ENCODE measurements at regions not wholly inside any gene's neighbourhood (a gene's known extent, or its start where the extent isn't known, plus 50 kb on each side); places are given as distances from the start of the nearest gene placed in this dataset.
"Not testable (repeated sequence)": the region's sequence is repeated elsewhere in the genome, so short reads cannot be mapped to it uniquely, and the experiment has no call there.

GRCh38 chr11:116666673-116667249, 106.0 kb downstream of the BUD13 start:
- not testable (repeated sequence) for H3K36me3 ChIP-seq (ENCODE audit: insufficient read depth); H3K27me3 ChIP-seq (ENCODE audit: insufficient read depth); H3K79me2 ChIP-seq (replicated peaks; ENCODE audit: insufficient read depth); H3K27ac ChIP-seq (ENCODE audit: low read depth); H3K27me3 Mint-ChIP-seq (ENCODE audit: insufficient read depth, low read depth, poor library complexity); H3K9me2 ChIP-seq (ENCODE audit: insufficient read depth); H2AFZ ChIP-seq; H3K4me1 ChIP-seq (ENCODE audit: insufficient read depth); H4K20me1 ChIP-seq (replicated peaks; ENCODE audit: insufficient read depth); H3K36me3 Mint-ChIP-seq (ENCODE audit: low read depth); H3K4me3 Mint-ChIP-seq; H3K4me2 ChIP-seq; DNase-seq (ENCODE audit: low spot score); H3K4me1 Mint-ChIP-seq; H3K9me3 Mint-ChIP-seq; ATAC-seq; H3K4me3 ChIP-seq; H3K27ac Mint-ChIP-seq; H3F3A ChIP-seq (replicated peaks; ENCODE audit: low read depth)

DNA sequence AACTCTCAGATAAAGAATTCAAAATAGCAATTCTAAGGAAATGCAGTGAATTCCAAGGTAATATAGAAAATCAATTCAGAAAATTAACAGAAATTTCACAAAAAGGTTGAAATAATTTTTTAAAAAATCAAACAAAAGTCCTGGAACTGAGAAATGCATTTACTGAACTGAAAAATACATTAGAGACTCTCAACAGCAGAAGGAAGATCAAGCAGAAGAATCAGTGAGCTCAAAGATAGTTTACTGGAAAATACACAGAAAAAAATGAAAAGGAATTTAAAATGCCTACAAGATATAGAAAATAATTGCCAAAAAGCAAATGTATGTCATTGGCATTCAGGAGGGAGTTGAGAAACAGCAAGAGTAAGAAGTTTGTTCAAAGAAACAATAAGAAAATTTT, 107.3 kb downstream of the BUD13 start:
- no peaks in the 10 kb centered on the region for H4K20me1 ChIP-seq (replicated peaks; ENCODE audit: insufficient read depth)
- no peak overlapping the region for H3K4me3 Mint-ChIP-seq
- no peaks in the 10 kb centered on the region for H3K79me2 ChIP-seq (replicated peaks; ENCODE audit: insufficient read depth)
- H3K36me3 Mint-ChIP-seq (ENCODE audit: low read depth), result no peaks in the 10 kb centered on the region; the same call in 2 of the 3 replicates
- no peaks in the 10 kb centered on the region for H3K36me3 ChIP-seq (ENCODE audit: insufficient read depth)
- ATAC-seq, result no peak
- DNase-seq (ENCODE audit: low spot score), result no peak
- H3K27ac Mint-ChIP-seq, result no peak overlapping the region
- H3K27me3 Mint-ChIP-seq (ENCODE audit: insufficient read depth, low read depth, poor library complexity), result peaks cover 3% of the 10 kb centered on the region
- no peak overlapping the region for H3K4me3 ChIP-seq
- TF ChIP-seq JUNB (IDR thresholded peaks at IDR 0.05; ENCODE audit: unreplicated experiment) (no peak), CREB1 (CRISPR knock-in tag; IDR thresholded peaks at IDR 0.05; ENCODE audit: low read depth) (no peak), STAT1 (IDR thresholded peaks at IDR 0.05; ENCODE audit: unreplicated experiment) (no peak), POLR2AphosphoS5 (IDR thresholded peaks at IDR 0.05; ENCODE audit: low read depth) (no peak)
- TF ChIP-seq, protein P1, sequence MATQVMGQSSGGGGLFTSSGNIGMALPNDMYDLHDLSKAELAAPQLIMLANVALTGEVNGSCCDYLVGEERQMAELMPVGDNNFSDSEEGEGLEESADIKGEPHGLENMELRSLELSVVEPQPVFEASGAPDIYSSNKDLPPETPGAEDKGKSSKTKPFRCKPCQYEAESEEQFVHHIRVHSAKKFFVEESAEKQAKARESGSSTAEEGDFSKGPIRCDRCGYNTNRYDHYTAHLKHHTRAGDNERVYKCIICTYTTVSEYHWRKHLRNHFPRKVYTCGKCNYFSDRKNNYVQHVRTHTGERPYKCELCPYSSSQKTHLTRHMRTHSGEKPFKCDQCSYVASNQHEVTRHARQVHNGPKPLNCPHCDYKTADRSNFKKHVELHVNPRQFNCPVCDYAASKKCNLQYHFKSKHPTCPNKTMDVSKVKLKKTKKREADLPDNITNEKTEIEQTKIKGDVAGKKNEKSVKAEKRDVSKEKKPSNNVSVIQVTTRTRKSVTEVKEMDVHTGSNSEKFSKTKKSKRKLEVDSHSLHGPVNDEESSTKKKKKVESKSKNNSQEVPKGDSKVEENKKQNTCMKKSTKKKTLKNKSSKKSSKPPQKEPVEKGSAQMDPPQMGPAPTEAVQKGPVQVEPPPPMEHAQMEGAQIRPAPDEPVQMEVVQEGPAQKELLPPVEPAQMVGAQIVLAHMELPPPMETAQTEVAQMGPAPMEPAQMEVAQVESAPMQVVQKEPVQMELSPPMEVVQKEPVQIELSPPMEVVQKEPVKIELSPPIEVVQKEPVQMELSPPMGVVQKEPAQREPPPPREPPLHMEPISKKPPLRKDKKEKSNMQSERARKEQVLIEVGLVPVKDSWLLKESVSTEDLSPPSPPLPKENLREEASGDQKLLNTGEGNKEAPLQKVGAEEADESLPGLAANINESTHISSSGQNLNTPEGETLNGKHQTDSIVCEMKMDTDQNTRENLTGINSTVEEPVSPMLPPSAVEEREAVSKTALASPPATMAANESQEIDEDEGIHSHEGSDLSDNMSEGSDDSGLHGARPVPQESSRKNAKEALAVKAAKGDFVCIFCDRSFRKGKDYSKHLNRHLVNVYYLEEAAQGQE (IDR thresholded peaks at IDR 0.05; ENCODE audit: unreplicated experiment), result no peak
- no peaks in the 10 kb centered on the region for H3F3A ChIP-seq (replicated peaks; ENCODE audit: low read depth)
- H3K9me3 Mint-ChIP-seq, result no peaks in the 10 kb centered on the region
- H3K9me2 ChIP-seq (ENCODE audit: insufficient read depth), result no peaks in the 10 kb centered on the region
- peaks cover 7% of the 10 kb centered on the region; the same call in 2 of the 3 replicates for H3K4me1 Mint-ChIP-seq
- no peak overlapping the region for H3K4me2 ChIP-seq
- H3K27me3 ChIP-seq (ENCODE audit: insufficient read depth), result no peaks in the 10 kb centered on the region
- no peak overlapping the region for H3K27ac ChIP-seq (ENCODE audit: low read depth)
- no peak overlapping the region for H2AFZ ChIP-seq
- no peaks in the 10 kb centered on the region for H3K4me1 ChIP-seq (ENCODE audit: insufficient read depth)

DNA sequence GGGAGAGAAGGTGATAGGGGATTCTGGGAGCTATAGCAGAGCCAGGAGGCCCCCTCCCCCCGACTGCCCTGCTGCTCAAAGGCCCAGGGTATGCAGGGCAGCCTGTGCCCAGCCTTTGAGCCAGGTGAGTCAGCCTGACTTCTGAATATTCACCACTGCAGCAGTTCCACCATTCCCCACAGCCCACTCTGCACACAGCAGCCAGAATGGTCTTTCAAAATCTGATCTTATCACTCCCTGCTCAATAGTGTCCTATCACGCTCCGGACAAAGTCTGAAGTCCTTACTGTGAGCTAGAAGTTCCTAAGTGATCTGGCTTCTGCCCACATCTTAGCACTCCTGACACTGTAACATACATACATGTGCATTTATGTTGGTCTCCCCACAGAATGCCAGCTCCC, 111.7 kb downstream of the BUD13 start:
- peaks cover 3% of the 10 kb centered on the region for H3K27me3 Mint-ChIP-seq (ENCODE audit: insufficient read depth, low read depth, poor library complexity)
- DNase-seq (ENCODE audit: low spot score), result no peak
- no peak for TF ChIP-seq ZNF114 (CRISPR knock-in tag; IDR thresholded peaks at IDR 0.05)
- TF ChIP-seq, protein P2, sequence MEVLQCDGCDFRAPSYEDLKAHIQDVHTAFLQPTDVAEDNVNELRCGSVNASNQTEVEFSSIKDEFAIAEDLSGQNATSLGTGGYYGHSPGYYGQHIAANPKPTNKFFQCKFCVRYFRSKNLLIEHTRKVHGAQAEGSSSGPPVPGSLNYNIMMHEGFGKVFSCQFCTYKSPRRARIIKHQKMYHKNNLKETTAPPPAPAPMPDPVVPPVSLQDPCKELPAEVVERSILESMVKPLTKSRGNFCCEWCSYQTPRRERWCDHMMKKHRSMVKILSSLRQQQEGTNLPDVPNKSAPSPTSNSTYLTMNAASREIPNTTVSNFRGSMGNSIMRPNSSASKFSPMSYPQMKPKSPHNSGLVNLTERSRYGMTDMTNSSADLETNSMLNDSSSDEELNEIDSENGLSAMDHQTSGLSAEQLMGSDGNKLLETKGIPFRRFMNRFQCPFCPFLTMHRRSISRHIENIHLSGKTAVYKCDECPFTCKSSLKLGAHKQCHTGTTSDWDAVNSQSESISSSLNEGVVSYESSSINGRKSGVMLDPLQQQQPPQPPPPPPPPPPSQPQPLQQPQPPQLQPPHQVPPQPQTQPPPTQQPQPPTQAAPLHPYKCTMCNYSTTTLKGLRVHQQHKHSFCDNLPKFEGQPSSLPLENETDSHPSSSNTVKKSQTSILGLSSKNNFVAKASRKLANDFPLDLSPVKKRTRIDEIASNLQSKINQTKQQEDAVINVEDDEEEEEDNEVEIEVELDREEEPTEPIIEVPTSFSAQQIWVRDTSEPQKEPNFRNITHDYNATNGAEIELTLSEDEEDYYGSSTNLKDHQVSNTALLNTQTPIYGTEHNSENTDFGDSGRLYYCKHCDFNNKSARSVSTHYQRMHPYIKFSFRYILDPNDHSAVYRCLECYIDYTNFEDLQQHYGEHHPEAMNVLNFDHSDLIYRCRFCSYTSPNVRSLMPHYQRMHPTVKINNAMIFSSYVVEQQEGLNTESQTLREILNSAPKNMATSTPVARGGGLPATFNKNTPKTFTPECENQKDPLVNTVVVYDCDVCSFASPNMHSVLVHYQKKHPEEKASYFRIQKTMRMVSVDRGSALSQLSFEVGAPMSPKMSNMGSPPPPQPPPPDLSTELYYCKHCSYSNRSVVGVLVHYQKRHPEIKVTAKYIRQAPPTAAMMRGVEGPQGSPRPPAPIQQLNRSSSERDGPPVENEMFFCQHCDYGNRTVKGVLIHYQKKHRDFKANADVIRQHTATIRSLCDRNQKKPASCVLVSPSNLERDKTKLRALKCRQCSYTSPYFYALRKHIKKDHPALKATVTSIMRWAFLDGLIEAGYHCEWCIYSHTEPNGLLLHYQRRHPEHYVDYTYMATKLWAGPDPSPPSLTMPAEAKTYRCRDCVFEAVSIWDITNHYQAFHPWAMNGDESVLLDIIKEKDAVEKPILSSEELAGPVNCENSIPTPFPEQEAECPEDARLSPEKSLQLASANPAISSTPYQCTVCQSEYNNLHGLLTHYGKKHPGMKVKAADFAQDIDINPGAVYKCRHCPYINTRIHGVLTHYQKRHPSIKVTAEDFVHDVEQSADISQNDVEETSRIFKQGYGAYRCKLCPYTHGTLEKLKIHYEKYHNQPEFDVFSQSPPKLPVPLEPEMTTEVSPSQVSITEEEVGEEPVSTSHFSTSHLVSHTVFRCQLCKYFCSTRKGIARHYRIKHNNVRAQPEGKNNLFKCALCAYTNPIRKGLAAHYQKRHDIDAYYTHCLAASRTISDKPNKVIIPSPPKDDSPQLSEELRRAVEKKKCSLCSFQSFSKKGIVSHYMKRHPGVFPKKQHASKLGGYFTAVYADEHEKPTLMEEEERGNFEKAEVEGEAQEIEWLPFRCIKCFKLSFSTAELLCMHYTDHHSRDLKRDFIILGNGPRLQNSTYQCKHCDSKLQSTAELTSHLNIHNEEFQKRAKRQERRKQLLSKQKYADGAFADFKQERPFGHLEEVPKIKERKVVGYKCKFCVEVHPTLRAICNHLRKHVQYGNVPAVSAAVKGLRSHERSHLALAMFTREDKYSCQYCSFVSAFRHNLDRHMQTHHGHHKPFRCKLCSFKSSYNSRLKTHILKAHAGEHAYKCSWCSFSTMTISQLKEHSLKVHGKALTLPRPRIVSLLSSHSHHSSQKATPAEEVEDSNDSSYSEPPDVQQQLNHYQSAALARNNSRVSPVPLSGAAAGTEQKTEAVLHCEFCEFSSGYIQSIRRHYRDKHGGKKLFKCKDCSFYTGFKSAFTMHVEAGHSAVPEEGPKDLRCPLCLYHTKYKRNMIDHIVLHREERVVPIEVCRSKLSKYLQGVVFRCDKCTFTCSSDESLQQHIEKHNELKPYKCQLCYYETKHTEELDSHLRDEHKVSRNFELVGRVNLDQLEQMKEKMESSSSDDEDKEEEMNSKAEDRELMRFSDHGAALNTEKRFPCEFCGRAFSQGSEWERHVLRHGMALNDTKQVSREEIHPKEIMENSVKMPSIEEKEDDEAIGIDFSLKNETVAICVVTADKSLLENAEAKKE (CRISPR knock-in tag; IDR thresholded peaks at IDR 0.05), result no peak
- no peak for TF ChIP-seq EZH2 (IDR thresholded peaks at IDR 0.05; ENCODE audit: low read depth, unreplicated experiment)
- TF ChIP-seq POLR2AphosphoS5 (IDR thresholded peaks at IDR 0.05; ENCODE audit: low read depth), result no peak

More for the DNA sequence above, 111.7 kb downstream of the BUD13 start:
- no peak overlapping the region for H3K27ac Mint-ChIP-seq
- 0 out of 2 replicates have a peak, but pooled peaks cover 2% of the 10 kb centered on the region for H3K9me2 ChIP-seq (ENCODE audit: insufficient read depth)
- no peak overlapping the region for H3K4me3 ChIP-seq
- H3K36me3 Mint-ChIP-seq (ENCODE audit: low read depth), result no peaks in the 10 kb centered on the region
- H3K9me3 Mint-ChIP-seq, result no peaks in the 10 kb centered on the region; the same call in 1 of the 3 replicates
- no peaks in the 10 kb centered on the region for H3K27me3 ChIP-seq (ENCODE audit: insufficient read depth)
- H3K36me3 ChIP-seq (ENCODE audit: insufficient read depth), result no peaks in the 10 kb centered on the region
- H3K4me1 ChIP-seq (ENCODE audit: insufficient read depth), result no peaks in the 10 kb centered on the region
- H3K4me3 Mint-ChIP-seq, result no peak overlapping the region
- peaks cover 7% of the 10 kb centered on the region; the same call in 2 of the 3 replicates for H3K4me1 Mint-ChIP-seq
- no peak for ATAC-seq
- no peak overlapping the region for H2AFZ ChIP-seq
- H4K20me1 ChIP-seq (replicated peaks; ENCODE audit: insufficient read depth), result no peaks in the 10 kb centered on the region
- no peak overlapping the region for H3K27ac ChIP-seq (ENCODE audit: low read depth)
- no peaks in the 10 kb centered on the region for H3K79me2 ChIP-seq (replicated peaks; ENCODE audit: insufficient read depth)
- no peak overlapping the region for H3K4me2 ChIP-seq
- H3F3A ChIP-seq (replicated peaks; ENCODE audit: low read depth), result no peaks in the 10 kb centered on the region
